ENCODE measurements at regions not wholly inside any gene's neighbourhood (a gene's known extent, or its start where the extent isn't known, plus 50 kb on each side); places are given as distances from the start of the nearest gene placed in this dataset.

- Histone ChIP-seq H3K4me1 (ENCODE audit: control insufficient read depth, insufficient read depth, low read length) (no peaks in the 10 kb centered on the region), H3K36me3 (ENCODE audit: control insufficient read depth, insufficient read depth, low read length) (no peaks in the 10 kb centered on the region), H3K9me3 (ENCODE audit: control insufficient read depth, insufficient read depth, low read depth, low read length) (0 out of 2 replicates have a peak, but pooled peaks cover 5% of the 10 kb centered on the region), H3K4me3 (ENCODE audit: low read depth in 2 of 2, low read length in 2 of 2) (no peak overlapping the region), H3K27me3 (ENCODE audit: control insufficient read depth, insufficient read depth, low read length) (no peaks in the 10 kb centered on the region), H3K27ac (ENCODE audit: low read length) (no peak overlapping the region)
- ATAC-seq (no peak), DNase-seq (ENCODE audit: low read depth, low spot score) (no peak)
- TF ChIP-seq CTCF (IDR thresholded peaks at IDR 0.05) (no peak), SIN3A (IDR thresholded peaks at IDR 0.05; ENCODE audit: borderline replicate concordance, insufficient read depth, low read depth, low read length) (no peak), TCF7L2 (IDR thresholded peaks at IDR 0.05; ENCODE audit: low read depth, low read length) (no peak), REST (IDR thresholded peaks at IDR 0.05; ENCODE audit: insufficient read depth in 1 of 2, low read depth in 2 of 2, low read length in 1 of 2) (no peak), POLR2AphosphoS5 (IDR thresholded peaks at IDR 0.05; ENCODE audit: low read depth, low read length) (no peak)
- intact Hi-C loops (cut with micrococcal nuclease; ENCODE audit: unreplicated experiment) (no loop called here), in situ Hi-C loops (cut with HindIII; ENCODE audit: low pct_unique_long_range_greater_than_20kb, low sequenced_read_pairs) (no loop called here)
- ChIA-PET POLR2A (no interaction called here), CTCF (interaction anchor here (0.6 to 0.8 kb wide), 2 partner anchors 61 to 103 kb away, joined by 4 to 9 read pairs; no protein-coding TSS in a partner anchor)
- no TSS peak for BruUV-seq (replicated peaks)
These were observed 156.4 kb upstream of the KL start for GRCh38 chr13:32859707-32860292.

- no peak for TF ChIP-seq REST (IDR thresholded peaks at IDR 0.05; ENCODE audit: insufficient read depth in 1 of 2, low read depth in 2 of 2, low read length in 1 of 2)
- TF ChIP-seq POLR2AphosphoS5 (IDR thresholded peaks at IDR 0.05; ENCODE audit: low read depth, low read length): no peak
- TF ChIP-seq TCF7L2 (IDR thresholded peaks at IDR 0.05; ENCODE audit: low read depth, low read length): no peak
- no peak for TF ChIP-seq SIN3A (IDR thresholded peaks at IDR 0.05; ENCODE audit: borderline replicate concordance, insufficient read depth, low read depth, low read length)
- TF ChIP-seq CTCF (IDR thresholded peaks at IDR 0.05): no peak
- no peaks in the 10 kb centered on the region for H3K4me1 ChIP-seq (ENCODE audit: control insufficient read depth, insufficient read depth, low read length)
- in situ Hi-C loops (cut with HindIII; ENCODE audit: low pct_unique_long_range_greater_than_20kb, low sequenced_read_pairs) (no loop called here), intact Hi-C loops (cut with micrococcal nuclease; ENCODE audit: unreplicated experiment) (no loop called here)
- DNase-seq (ENCODE audit: low read depth, low spot score) (no peak), ATAC-seq (no peak)
- ChIA-PET CTCF (no interaction called here), POLR2A (no interaction called here)
- H3K9me3 ChIP-seq (ENCODE audit: control insufficient read depth, insufficient read depth, low read depth, low read length): 0 out of 2 replicates have a peak, but pooled peaks cover 5% of the 10 kb centered on the region
- no TSS peak for BruUV-seq (replicated peaks)
- no peaks in the 10 kb centered on the region for H3K36me3 ChIP-seq (ENCODE audit: control insufficient read depth, insufficient read depth, low read length)
- no peak overlapping the region for H3K4me3 ChIP-seq (ENCODE audit: low read depth in 2 of 2, low read length in 2 of 2)
- H3K27me3 ChIP-seq (ENCODE audit: control insufficient read depth, insufficient read depth, low read length): no peaks in the 10 kb centered on the region
- no peak overlapping the region for H3K27ac ChIP-seq (ENCODE audit: low read length)
These were observed 154.9 kb upstream of the KL start for GRCh38 chr13:32861304-32861703.

Measured in Panc1 (cell line).